HCT116 (cell line): ENCODE measurements at regions not wholly inside any gene's neighbourhood (a gene's known extent, or its start where the extent isn't known, plus 50 kb on each side); places are given as distances from the start of the nearest gene placed in this dataset.

ENCODE experiments used
- ATAC-seq: fragments of 200-7000 bp; cut with Tn5 transposase; 2 replicates; pipeline ENCODE4 v1.9.1; 2020; ENCODE audit warnings: mild to moderate bottlenecking, moderate library complexity
- BruUV-seq: library from RNA; stranded (reverse); fragments of 400-500 nt; replicated peaks from 2 replicates; lab custom pipeline; 2021; lab: Mats Ljungman, UMichigan
- CTCF ChIA-PET: fragments of 300-600 bp; sonication (Branson Sonifier 250); formaldehyde crosslinking; loops from one replicate; lab custom pipeline; 2021; ENCODE audit warnings: antibody characterized with exemption; lab: Charles Lee
- POLR2A ChIA-PET: fragments of 300-600, 350-600 bp; sonication (Branson Sonifier 250); formaldehyde crosslinking; loops from one replicate; lab custom pipeline; 2021; ENCODE audit warnings: antibody characterized with exemption; lab: Charles Lee
- RAD21 ChIA-PET, 2 experiments: fragments of 300-600 bp; sonication (Branson Sonifier 250); formaldehyde crosslinking; loops; one replicate each; lab custom pipeline; 2023; ENCODE audit warnings: low total read pairs in 2 of 2; ENCODE audit not compliant: uncharacterized antibody in 2 of 2, unreplicated experiment in 2 of 2, low non-redundant PET in 1 of 2; lab: Charles Lee
- DNase-seq: peaks from one replicate; pipeline ENCODE4 v3.0.0-alpha.2; 2010; ENCODE audit warnings: low read depth, low spot score
- H2AFZ ChIP-seq: fragments of 200-600 bp; shearing (Covaris generic), sonication (generic); 2 replicates; pipeline ENCODE4 v1.6.1; 2017; ENCODE audit warnings: low read depth, mixed run types, mixed read lengths, antibody characterized with exemption, low read length; ENCODE audit not compliant: poor library complexity, severe bottlenecking
- H3K27ac ChIP-seq: 2 replicates; pipeline ENCODE4 v1.5.1; 2012; ENCODE audit warnings: low read depth, low read length
- H3K27me3 ChIP-seq: fragments of 200-600 bp; sonication (generic); 2 replicates; pipeline ENCODE4 v1.6.1; 2016; ENCODE audit warnings: mixed run types, low read length, mixed read lengths; ENCODE audit not compliant: insufficient read depth
- H3K36me3 ChIP-seq, 2 experiments: fragments of 200-500 bp in 1 of 2; fragments of 200-600 bp in 1 of 2; sonication (Bioruptor generic) in 1 of 2; sonication (generic) in 1 of 2; 2 replicates each; pipeline versions ENCODE4 v1.5.1 to v1.6.1; 2014 to 2016; ENCODE audit warnings: low read length in 2 of 2, inconsistent platforms in 1 of 2, mixed read lengths in 1 of 2, mixed run types in 1 of 2; ENCODE audit not compliant: insufficient read depth in 2 of 2, control insufficient read depth in 1 of 2
- H3K4me1 ChIP-seq, 2 experiments: fragments of 200-600 bp in 1 of 2; sonication (generic) in 1 of 2; 2 replicates each; pipeline versions ENCODE4 v1.5.1 to v1.6.1; 2012 to 2017; ENCODE audit warnings: low read length in 2 of 2, inconsistent platforms in 1 of 2, mild to moderate bottlenecking in 1 of 2, mixed read lengths in 1 of 2, mixed run types in 1 of 2, moderate library complexity in 1 of 2; ENCODE audit not compliant: insufficient read depth in 2 of 2, control insufficient read depth in 1 of 2
- H3K4me2 ChIP-seq: fragments of 200-600 bp; sonication (generic); 2 replicates; pipeline ENCODE4 v1.6.1; 2017; ENCODE audit warnings: mixed run types, low read length, mixed read lengths
- H3K4me3 ChIP-seq, 2 experiments: fragments of 200-600 bp in 1 of 2; sonication (generic) in 1 of 2; replicated peaks in 1 of 2; 2 replicates each; pipeline ENCODE4 v1.5.1; 2011 to 2016; ENCODE audit warnings: low read length in 2 of 2, control low read depth in 1 of 2, low read depth in 1 of 2, mild to moderate bottlenecking in 1 of 2, mixed read lengths in 1 of 2, mixed run types in 1 of 2
- H3K79me2 ChIP-seq: fragments of 200-600 bp; sonication (generic); 2 replicates; pipeline ENCODE4 v1.6.1; 2017; ENCODE audit warnings: mild to moderate bottlenecking, mixed run types, low read length, moderate library complexity, mixed read lengths; ENCODE audit not compliant: insufficient read depth
- H3K9ac ChIP-seq: fragments of 200-600 bp; sonication (generic); 2 replicates; pipeline ENCODE4 v1.6.1; 2016; ENCODE audit warnings: low read length, mixed read lengths
- H3K9me2 ChIP-seq: fragments of 200-600 bp; sonication (generic), shearing (Covaris generic); 2 replicates; pipeline ENCODE4 v1.6.1; 2017; ENCODE audit warnings: mixed run types, mild to moderate bottlenecking, moderate library complexity; ENCODE audit not compliant: insufficient read depth
- H3K9me3 ChIP-seq, 2 experiments: fragments of 200-500 bp in 1 of 2; fragments of 200-600 bp in 1 of 2; sonication (Bioruptor generic) in 1 of 2; sonication (generic) in 1 of 2; 2 replicates each; pipeline ENCODE4 v1.6.1; 2014 to 2017; ENCODE audit warnings: low read length in 2 of 2, mixed read lengths in 2 of 2, inconsistent platforms in 1 of 2, low read depth in 1 of 2, mild to moderate bottlenecking in 1 of 2, mixed run types in 1 of 2, moderate library complexity in 1 of 2; ENCODE audit not compliant: control insufficient read depth in 1 of 2, insufficient read depth in 1 of 2
- H4K20me1 ChIP-seq: fragments of 200-600 bp; sonication (generic), shearing (Covaris generic); 2 replicates; pipeline ENCODE4 v1.6.1; 2017; ENCODE audit warnings: mixed run types, mild to moderate bottlenecking, moderate library complexity; ENCODE audit not compliant: insufficient read depth
- CBX3 ChIP-seq: IDR thresholded peaks from 2 replicates; pipeline ENCODE4 v1.6.1; 2012; ENCODE audit warnings: low read depth
- CEBPB ChIP-seq: IDR thresholded peaks from 2 replicates; pipeline ENCODE4 v1.6.1; 2012; ENCODE audit warnings: low read depth
- EGR1 ChIP-seq: IDR thresholded peaks from 2 replicates; pipeline ENCODE4 v1.6.1; 2012; ENCODE audit warnings: low read depth
- EZH2 ChIP-seq: fragments of 200-600 bp; sonication (generic); IDR thresholded peaks from 2 replicates; pipeline ENCODE4 v1.6.1; 2017; ENCODE audit warnings: antibody characterized with exemption, mixed run types
- EZH2phosphoT487 ChIP-seq: fragments of 200-600 bp; IDR thresholded peaks from 2 replicates; pipeline ENCODE4 v1.6.1; 2018; ENCODE audit warnings: antibody characterized with exemption, borderline replicate concordance
- JUND ChIP-seq: IDR thresholded peaks from 2 replicates; pipeline ENCODE4 v1.6.1; 2012
- POLR2A ChIP-seq: IDR thresholded peaks from 2 replicates; pipeline ENCODE4 v1.7.0; 2011; ENCODE audit warnings: borderline replicate concordance; ENCODE audit not compliant: insufficient read depth, insufficient read length; ENCODE audit errors: extremely low read depth
- POLR2AphosphoS5 ChIP-seq: IDR thresholded peaks from 2 replicates; pipeline ENCODE4 v1.6.1; 2011; ENCODE audit warnings: mild to moderate bottlenecking, low read depth, low read length, moderate library complexity
- RAD21 ChIP-seq: IDR thresholded peaks from 2 replicates; pipeline ENCODE4 v1.6.1; 2012; ENCODE audit warnings: low read depth, mild to moderate bottlenecking
- SIN3A ChIP-seq: IDR thresholded peaks from 2 replicates; pipeline ENCODE4 v1.6.1; 2012; ENCODE audit warnings: low read depth
- SP1 ChIP-seq: IDR thresholded peaks from 2 replicates; pipeline ENCODE4 v1.6.1; 2012; ENCODE audit warnings: low read depth
- YY1 ChIP-seq: IDR thresholded peaks from 2 replicates; pipeline ENCODE4 v1.6.1; 2011; ENCODE audit warnings: low read length, low read depth, moderate library complexity, mild to moderate bottlenecking; ENCODE audit not compliant: insufficient replicate concordance; ENCODE audit errors: extremely low read depth
- ZNF274 ChIP-seq: fragments of 200-500 bp; sonication (Bioruptor generic); IDR thresholded peaks from 2 replicates; pipeline ENCODE4 v1.6.1; 2014; ENCODE audit warnings: mild to moderate bottlenecking, low read depth, low read length, inconsistent platforms
- intact Hi-C: fragments of 100-400 bp; cut with micrococcal nuclease; formaldehyde crosslinking; loops from 2 replicates; pipeline ENCODE4 v1.10.0; 2022
- TF ChIP-seq, protein P1 (sequence below): IDR thresholded peaks from 2 replicates; pipeline ENCODE4 v1.6.1; 2011; ENCODE audit warnings: mild to moderate bottlenecking, low read length, moderate library complexity; ENCODE audit not compliant: insufficient replicate concordance; ENCODE audit errors: extremely low read depth
- TF ChIP-seq, protein P2 (sequence below): IDR thresholded peaks from 2 replicates; pipeline ENCODE4 v1.6.1; 2012; ENCODE audit warnings: low read depth

DNA sequence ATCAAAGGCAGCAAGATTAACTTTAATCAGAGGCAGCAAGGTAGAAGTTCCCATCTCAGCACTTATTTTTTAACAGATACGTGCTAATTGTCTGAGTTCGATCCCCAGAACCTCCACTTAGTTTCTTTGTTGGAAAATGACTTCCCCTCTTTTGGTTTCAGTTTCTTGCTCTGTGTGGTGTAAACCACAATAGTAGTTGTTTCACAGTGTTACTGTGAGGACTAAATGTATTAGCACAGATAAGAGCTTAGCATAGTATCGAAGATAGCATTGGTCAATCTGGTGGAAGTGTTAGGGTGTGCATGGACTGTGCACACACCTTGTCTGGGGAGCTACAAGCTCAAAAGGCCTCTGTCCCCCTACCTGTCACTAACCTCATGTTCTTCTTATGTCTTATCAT, 988.3 kb upstream of the GYPC start:
- no peak overlapping the region for H3K4me2 ChIP-seq
- H3K27me3 ChIP-seq: no peaks in the 10 kb centered on the region
- CTCF ChIA-PET: no interaction called here
- TF ChIP-seq EGR1: no peak
- no peak for TF ChIP-seq RAD21
- TF ChIP-seq SP1: no peak
- TF ChIP-seq YY1: no peak
- TF ChIP-seq JUND: no peak
- TF ChIP-seq, protein P1, sequence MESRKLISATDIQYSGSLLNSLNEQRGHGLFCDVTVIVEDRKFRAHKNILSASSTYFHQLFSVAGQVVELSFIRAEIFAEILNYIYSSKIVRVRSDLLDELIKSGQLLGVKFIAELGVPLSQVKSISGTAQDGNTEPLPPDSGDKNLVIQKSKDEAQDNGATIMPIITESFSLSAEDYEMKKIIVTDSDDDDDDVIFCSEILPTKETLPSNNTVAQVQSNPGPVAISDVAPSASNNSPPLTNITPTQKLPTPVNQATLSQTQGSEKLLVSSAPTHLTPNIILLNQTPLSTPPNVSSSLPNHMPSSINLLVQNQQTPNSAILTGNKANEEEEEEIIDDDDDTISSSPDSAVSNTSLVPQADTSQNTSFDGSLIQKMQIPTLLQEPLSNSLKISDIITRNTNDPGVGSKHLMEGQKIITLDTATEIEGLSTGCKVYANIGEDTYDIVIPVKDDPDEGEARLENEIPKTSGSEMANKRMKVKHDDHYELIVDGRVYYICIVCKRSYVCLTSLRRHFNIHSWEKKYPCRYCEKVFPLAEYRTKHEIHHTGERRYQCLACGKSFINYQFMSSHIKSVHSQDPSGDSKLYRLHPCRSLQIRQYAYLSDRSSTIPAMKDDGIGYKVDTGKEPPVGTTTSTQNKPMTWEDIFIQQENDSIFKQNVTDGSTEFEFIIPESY: no peak
- TF ChIP-seq CBX3: no peak
- TF ChIP-seq, protein P2, sequence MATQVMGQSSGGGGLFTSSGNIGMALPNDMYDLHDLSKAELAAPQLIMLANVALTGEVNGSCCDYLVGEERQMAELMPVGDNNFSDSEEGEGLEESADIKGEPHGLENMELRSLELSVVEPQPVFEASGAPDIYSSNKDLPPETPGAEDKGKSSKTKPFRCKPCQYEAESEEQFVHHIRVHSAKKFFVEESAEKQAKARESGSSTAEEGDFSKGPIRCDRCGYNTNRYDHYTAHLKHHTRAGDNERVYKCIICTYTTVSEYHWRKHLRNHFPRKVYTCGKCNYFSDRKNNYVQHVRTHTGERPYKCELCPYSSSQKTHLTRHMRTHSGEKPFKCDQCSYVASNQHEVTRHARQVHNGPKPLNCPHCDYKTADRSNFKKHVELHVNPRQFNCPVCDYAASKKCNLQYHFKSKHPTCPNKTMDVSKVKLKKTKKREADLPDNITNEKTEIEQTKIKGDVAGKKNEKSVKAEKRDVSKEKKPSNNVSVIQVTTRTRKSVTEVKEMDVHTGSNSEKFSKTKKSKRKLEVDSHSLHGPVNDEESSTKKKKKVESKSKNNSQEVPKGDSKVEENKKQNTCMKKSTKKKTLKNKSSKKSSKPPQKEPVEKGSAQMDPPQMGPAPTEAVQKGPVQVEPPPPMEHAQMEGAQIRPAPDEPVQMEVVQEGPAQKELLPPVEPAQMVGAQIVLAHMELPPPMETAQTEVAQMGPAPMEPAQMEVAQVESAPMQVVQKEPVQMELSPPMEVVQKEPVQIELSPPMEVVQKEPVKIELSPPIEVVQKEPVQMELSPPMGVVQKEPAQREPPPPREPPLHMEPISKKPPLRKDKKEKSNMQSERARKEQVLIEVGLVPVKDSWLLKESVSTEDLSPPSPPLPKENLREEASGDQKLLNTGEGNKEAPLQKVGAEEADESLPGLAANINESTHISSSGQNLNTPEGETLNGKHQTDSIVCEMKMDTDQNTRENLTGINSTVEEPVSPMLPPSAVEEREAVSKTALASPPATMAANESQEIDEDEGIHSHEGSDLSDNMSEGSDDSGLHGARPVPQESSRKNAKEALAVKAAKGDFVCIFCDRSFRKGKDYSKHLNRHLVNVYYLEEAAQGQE: no peak
- no peak for TF ChIP-seq EZH2phosphoT487
- TF ChIP-seq CEBPB: no peak
- no peak for TF ChIP-seq SIN3A
- TF ChIP-seq ZNF274: no peak
- TF ChIP-seq EZH2: no peak
- no peak for TF ChIP-seq POLR2AphosphoS5
- TF ChIP-seq POLR2A: no peak
- TF ChIP-seq, all 23 proteins: peak for 0
- no peak overlapping the region for H3K9ac ChIP-seq
- H3K27ac ChIP-seq: no peak overlapping the region
- DNase-seq (no peak), ATAC-seq (no peak)
- no peaks in the 10 kb centered on the region for H4K20me1 ChIP-seq
- ChIA-PET RAD21 (no interaction called here), POLR2A (no interaction called here)
- no peaks in the 10 kb centered on the region for H3K9me2 ChIP-seq
- H3K4me3 ChIP-seq: no peak overlapping the region
- intact Hi-C loops: no loop called here
- H3K36me3 ChIP-seq: no peaks in the 10 kb centered on the region
- peaks cover 12 to 44% of the 10 kb centered on the region in 2 experiments; a peak in 2 of 4 replicates for H3K9me3 ChIP-seq
- no peaks in the 10 kb centered on the region for H3K79me2 ChIP-seq
- no TSS peak for BruUV-seq
- no peak overlapping the region for H2AFZ ChIP-seq
- H3K4me1 ChIP-seq: no peaks in the 10 kb centered on the region
